Rectal smooth muscle tissue (tissue), 1 donor: ENCODE measurements at regions not wholly inside any gene's neighbourhood (a gene's known extent, or its start where the extent isn't known, plus 50 kb on each side); places are given as distances from the start of the nearest gene placed in this dataset.

Source experiments
- H3K27ac ChIP-seq: one replicate; pipeline ENCODE4 v1.7.0; 2013; ENCODE audit warnings: low read depth, low read length, inconsistent platforms
- H3K27me3 ChIP-seq: one replicate; pipeline ENCODE4 v1.7.0; 2013; ENCODE audit warnings: low read length; ENCODE audit not compliant: control insufficient read depth, insufficient read depth
- H3K36me3 ChIP-seq: one replicate; pipeline ENCODE4 v1.7.0; 2013; ENCODE audit warnings: low read length; ENCODE audit not compliant: control insufficient read depth, insufficient read depth
- H3K4me1 ChIP-seq: one replicate; pipeline ENCODE4 v1.7.0; 2013; ENCODE audit warnings: low read length; ENCODE audit not compliant: control insufficient read depth, insufficient read depth
- H3K4me3 ChIP-seq: one replicate; pipeline ENCODE4 v1.7.0; 2013; ENCODE audit warnings: low read length
- H3K9ac ChIP-seq: one replicate; pipeline ENCODE4 v1.7.0; 2013; ENCODE audit warnings: low read length

DNA sequence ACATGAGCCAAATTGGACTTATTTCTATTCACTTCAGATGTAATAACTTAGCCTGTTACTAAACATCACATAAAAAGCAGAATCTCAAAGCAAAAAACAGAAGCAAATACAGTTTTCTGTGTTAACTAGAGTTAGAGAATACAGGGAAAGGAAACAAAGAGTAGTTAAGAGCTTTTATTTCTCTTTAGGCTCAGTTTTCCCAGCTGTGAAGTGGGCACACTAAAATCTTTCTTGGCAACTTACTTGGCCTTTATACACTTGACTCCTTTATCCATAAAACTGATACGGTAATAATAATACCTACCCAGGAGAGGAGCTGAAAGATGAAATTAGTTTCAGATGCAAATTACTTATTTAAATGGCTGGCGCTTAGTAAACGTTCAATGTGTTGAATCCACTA lies 132.8 kb upstream of the SPATS2L start:
- Histone ChIP-seq H3K27ac (no peak overlapping the region), H3K4me3 (no peak overlapping the region), H3K36me3 (no peaks in the 10 kb centered on the region), H3K27me3 (no peaks in the 10 kb centered on the region), H3K4me1 (no peaks in the 10 kb centered on the region), H3K9ac (no peak overlapping the region)

DNA sequence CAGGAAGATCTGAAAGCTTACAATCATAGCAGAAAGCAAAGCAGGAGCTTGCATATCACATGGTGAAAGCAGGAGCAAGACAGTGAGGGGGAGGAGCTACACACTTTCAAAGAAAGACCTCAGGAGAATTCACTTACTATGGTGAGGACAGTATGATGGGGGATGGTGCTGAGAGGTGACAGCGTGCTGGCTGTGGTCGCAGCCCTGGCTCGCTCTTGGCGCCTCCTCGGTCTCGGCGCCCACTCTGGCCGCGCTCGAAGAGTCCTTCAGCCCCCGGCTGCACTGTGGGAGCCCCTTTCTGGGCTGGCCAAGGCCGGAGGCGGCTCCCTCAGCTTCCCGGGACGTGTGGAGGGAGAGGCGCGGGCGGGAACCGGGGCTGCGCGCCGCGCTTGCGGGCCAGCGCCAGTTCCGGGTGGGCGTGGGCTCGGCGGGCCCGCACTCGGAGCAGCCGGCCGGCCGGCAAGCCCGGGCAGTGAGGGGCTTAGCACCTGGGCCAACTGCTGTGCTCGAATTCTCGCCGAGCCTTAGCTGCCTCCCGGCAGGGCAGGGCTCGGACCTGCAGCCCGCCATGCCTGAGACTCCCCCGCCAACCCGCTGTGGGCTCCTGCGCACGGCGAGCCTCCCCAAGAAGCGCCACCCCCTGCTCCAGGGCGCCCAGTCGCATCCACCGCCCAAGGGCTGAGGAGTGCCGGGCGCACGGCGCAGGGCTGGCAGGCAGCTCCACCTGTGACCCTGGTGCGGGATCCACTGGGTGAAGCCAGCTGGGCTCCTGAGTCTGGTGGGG lies 131.9 kb upstream of the SPATS2L start:
- Histone ChIP-seq H3K4me1 (no peaks in the 10 kb centered on the region), H3K4me3 (no peak overlapping the region), H3K27me3 (no peaks in the 10 kb centered on the region), H3K36me3 (no peaks in the 10 kb centered on the region), H3K9ac (no peak overlapping the region), H3K27ac (no peak overlapping the region)

DNA sequence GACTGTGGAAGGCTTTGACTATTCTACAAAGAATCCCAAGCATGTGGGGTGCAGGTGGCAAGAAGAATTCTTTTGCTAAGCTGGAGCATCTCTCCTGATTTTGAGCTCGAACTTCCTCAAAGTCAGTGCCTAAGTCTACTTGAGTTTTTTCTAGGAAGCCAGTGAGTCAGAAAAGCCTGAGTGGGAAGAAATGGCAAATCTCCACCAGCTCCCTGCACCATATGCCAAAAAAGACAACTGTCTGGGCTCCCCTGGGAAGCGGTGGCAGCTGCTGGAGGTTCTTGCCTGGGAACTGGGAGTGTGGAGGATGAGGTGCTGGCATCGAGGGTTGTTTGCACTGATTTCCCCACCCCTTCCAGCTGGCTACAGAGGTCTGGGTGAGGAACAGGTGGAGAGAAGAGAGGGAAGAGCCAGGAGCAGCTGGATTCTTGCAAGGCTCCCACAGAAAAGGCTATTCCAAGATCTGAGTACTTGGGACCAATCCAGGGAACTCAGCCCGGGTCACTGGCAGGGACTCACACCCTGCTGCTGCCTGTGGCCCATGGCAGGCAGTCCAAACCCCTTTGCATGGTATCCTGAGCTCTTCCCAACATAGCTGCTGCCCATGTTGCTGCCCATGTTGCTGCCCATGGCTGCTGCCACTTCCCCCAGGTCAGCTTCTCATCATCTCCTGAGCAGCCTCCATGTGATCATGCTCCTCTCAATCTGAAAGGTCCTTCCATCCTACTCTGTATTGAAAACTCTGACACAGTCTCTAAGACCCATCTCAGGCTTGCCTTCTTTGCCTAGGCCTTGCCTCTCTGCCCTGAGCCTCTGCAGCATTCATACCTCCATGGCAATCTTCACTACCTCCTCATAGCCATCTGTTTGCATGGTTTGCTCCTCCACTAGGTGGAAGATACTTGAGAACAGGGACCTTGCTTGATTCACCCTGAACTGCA lies 128.3 kb upstream of the SPATS2L start:
- Histone ChIP-seq H3K36me3 (no peaks in the 10 kb centered on the region), H3K27me3 (no peaks in the 10 kb centered on the region), H3K9ac (no peak overlapping the region), H3K4me3 (no peak overlapping the region), H3K27ac (no peak overlapping the region), H3K4me1 (no peaks in the 10 kb centered on the region)

DNA sequence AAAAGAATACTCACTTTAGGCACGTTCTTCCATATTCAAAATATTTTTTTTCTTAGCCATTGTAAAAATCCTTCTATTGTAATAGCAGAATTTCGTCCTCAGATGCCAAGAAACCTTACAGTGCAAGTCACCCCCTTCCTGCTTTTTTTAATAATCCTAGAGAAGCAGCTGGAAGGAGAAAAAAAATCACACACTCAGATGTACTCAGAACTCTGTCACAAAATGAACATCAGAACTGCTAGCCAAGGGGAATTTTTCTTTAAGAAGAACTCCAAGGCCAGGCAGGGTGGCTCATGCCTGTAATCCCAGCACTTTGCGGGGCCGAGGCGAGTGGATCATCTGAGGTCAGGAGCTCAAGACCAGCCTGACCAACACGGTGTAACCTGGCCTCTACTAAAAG lies 127.3 kb upstream of the SPATS2L start:
- H3K27ac ChIP-seq: no peak overlapping the region

DNA sequence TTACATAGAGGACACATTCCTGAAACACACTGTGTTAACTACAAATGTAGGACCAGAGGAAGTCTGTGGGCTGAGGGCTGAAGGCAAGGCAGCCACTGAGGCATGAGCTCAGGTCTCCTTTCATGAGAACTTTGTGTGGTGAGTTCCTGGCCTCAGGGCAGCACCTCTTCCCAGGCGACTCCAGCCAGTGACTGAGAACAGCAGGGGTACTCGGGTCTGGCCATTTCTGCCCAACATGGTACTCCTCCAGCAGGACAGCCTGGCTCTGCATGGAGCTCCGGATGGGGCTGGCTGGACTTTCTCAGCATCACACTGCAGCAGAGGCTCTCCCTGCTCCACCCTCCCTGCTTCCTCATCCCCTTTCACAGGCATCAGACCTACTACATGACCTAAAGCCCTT lies 125.5 kb upstream of the SPATS2L start:
- Histone ChIP-seq H3K36me3 (no peaks in the 10 kb centered on the region), H3K27me3 (no peaks in the 10 kb centered on the region), H3K27ac (no peak overlapping the region), H3K9ac (no peak overlapping the region), H3K4me3 (no peak overlapping the region), H3K4me1 (no peaks in the 10 kb centered on the region)

More for the DNA sequence above, 127.3 kb upstream of the SPATS2L start:
- no peak overlapping the region for H3K4me3 ChIP-seq
- no peaks in the 10 kb centered on the region for H3K36me3 ChIP-seq
- H3K9ac ChIP-seq: no peak overlapping the region
- H3K4me1 ChIP-seq: no peaks in the 10 kb centered on the region
- no peaks in the 10 kb centered on the region for H3K27me3 ChIP-seq

DNA sequence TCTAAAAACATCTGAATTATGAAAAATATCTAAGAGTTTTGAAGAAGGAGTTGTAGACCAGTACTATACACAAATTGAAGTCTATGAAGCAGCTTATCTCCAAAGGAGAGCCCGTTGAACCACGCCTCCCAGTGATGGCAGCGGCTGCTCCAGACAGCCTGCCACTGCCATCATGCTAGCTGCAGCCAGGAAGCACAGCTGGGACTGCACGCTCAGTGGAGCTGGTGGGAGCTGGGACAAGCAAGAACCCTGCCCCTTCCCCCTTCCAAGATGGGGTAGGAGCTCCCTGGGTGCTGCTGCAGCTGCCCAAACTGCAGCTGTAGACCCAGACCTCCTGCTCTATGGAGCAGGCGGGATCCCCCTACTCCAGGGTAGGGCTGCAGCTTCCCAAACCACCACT lies 124.7 kb upstream of the SPATS2L start:
- Histone ChIP-seq H3K4me3 (no peak overlapping the region), H3K4me1 (no peaks in the 10 kb centered on the region), H3K27me3 (no peaks in the 10 kb centered on the region), H3K27ac (no peak overlapping the region), H3K9ac (no peak overlapping the region), H3K36me3 (no peaks in the 10 kb centered on the region)

DNA sequence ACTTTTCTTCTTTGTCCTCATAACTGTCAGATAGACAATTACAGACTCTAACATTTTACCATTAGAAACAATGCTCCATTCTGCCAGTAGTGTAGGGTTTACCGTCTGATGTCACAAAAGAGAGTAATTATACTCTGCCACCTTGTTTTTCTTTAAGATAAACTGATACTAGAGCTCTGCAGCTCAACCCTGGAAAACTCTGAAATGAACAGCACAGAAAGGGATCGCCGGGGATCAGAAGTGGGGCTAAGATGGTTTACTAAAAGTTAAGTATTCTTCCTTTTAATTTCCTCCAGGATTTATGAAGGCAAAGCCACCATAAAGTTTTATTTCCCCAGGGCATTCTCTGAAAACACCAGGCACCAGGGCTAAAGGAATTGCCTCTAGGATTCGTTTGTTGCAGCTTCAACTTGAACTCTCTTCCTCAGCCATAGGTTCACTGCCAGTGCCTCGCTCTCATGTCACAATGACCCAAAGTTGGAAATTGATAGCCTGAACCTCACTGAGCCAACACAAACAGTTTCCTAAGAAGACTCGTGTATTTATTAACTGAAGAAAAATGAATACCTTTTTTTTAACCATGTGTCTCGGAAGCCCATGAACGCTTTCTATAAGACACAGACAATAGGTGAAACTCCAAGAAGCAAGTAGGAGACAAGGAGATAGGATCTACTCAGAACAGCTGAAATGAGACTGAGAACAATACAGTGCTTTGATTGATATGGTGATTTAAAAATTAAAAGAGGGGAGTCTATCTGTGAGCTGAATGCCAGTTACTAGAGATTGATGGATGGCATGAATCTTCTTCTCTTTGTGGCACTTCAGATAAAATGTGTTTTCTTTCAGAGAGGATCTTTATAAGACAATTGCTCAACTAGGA lies 121.5 kb upstream of the SPATS2L start:
- H3K9ac ChIP-seq: no peak overlapping the region
- no peaks in the 10 kb centered on the region for H3K27me3 ChIP-seq
- no peak overlapping the region for H3K4me3 ChIP-seq
- H3K36me3 ChIP-seq: no peaks in the 10 kb centered on the region
- no peaks in the 10 kb centered on the region for H3K4me1 ChIP-seq
- no peak overlapping the region for H3K27ac ChIP-seq

DNA sequence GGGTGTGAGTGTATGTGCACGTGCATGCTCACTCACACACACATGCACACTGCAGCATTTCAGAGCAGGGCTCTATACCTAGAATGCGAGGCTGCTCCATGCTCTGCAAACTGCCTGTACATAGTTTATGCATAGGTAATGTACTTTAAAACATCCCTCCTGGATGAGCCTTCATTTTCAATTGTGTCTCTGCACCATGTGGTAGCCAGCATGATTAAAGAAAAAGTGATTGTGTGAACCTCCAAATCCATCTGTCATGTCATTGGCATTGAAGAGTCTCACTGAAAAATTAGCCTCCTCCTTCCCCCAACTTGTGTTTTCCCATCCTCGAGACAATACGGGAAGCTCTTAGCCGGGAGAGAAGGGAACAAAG lies 120.9 kb upstream of the SPATS2L start:
- no peak overlapping the region for H3K4me3 ChIP-seq
- H3K9ac ChIP-seq: no peak overlapping the region
- H3K36me3 ChIP-seq: no peaks in the 10 kb centered on the region
- H3K27ac ChIP-seq: no peak overlapping the region
- no peaks in the 10 kb centered on the region for H3K4me1 ChIP-seq
- no peaks in the 10 kb centered on the region for H3K27me3 ChIP-seq

DNA sequence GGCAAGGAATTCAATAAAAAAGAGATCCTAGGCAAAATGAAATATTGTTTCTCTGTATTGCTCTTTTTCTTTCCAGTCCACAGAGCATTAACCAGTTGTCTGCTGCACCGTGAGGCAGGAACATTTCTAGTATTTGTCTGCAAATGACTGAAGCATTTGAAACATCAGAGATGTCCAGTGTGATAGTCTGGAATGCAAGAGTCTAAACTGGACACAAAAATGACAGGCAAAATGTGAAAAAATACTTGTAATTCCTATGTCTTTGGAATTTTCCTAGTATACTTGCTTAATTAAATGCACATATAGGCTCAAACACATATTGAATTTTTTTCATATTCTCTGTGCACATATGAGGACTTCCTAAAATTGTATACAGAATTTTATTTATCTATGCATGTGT lies 120.5 kb upstream of the SPATS2L start:
- H3K27me3 ChIP-seq: no peaks in the 10 kb centered on the region
- no peak overlapping the region for H3K27ac ChIP-seq
- no peaks in the 10 kb centered on the region for H3K36me3 ChIP-seq
- no peak overlapping the region for H3K4me3 ChIP-seq
- no peak overlapping the region for H3K9ac ChIP-seq
- no peaks in the 10 kb centered on the region for H3K4me1 ChIP-seq

DNA sequence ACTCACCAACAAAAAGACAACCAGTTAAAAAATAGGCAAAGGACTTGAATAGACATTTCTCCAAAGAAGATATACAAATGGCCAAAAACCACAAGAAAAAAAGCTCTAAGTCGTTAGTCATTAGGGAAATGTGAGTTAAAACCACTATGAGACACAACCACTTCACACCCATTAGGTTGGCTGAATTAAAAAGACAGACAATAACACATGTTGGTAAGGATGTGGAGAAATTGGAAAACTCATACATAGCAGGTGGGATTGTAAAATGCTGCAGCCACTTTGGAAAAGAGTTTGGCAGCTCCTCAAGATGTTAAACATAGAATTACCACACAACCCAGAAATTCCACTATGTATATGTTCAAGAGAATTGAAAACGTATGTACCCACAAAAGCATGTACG lies 117.6 kb upstream of the SPATS2L start:
- Histone ChIP-seq H3K27ac (no peak overlapping the region), H3K9ac (no peak overlapping the region), H3K27me3 (no peaks in the 10 kb centered on the region), H3K4me1 (no peaks in the 10 kb centered on the region), H3K4me3 (no peak overlapping the region), H3K36me3 (no peaks in the 10 kb centered on the region)

DNA sequence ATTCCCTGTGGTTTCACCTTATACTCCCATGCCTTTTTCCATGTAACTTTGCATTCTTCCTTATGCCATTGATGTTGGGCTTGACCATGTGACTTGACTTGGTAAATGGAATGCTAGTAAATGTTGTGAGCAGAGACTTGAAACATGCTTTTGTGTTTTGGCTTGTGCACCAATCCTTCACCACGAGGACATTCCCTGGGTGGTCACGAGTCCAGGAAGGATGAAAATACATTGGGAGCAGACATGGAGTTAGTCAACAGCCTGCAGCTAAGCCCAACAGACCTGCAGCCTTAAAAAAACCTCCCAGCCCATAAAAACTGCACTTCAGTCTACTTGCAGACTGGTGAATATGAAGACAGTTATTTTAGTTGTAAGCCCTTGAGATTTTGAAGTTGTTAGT lies 116.5 kb upstream of the SPATS2L start:
- no peak overlapping the region for H3K4me3 ChIP-seq
- H3K4me1 ChIP-seq: no peaks in the 10 kb centered on the region
- H3K36me3 ChIP-seq: no peaks in the 10 kb centered on the region
- no peak overlapping the region for H3K9ac ChIP-seq
- H3K27me3 ChIP-seq: no peaks in the 10 kb centered on the region
- no peak overlapping the region for H3K27ac ChIP-seq

DNA sequence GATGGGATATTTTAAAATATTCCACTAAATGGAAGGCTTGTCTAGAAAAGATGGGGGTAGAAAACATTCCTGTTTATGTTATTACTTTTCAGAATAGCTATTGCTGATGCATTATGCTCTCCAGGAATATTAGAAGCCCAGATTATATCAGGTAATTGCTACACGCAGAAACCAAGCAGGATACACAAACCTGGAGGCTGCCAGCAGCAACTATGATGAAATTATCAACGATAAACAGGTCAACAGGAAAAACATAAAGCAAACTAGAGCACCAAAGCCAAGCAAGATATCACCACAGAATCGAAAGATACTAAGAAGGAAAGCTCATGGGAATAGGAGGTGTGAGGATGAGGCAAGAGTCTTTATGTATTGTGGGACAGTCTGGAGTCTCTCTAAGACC lies 113.2 kb upstream of the SPATS2L start:
- Histone ChIP-seq H3K27ac (no peak overlapping the region), H3K9ac (no peak overlapping the region), H3K4me3 (no peak overlapping the region), H3K4me1 (no peaks in the 10 kb centered on the region), H3K27me3 (peaks cover 3% of the 10 kb centered on the region), H3K36me3 (no peaks in the 10 kb centered on the region)
